ENCODE measurements at regions not wholly inside any gene's neighbourhood (a gene's known extent, or its start where the extent isn't known, plus 50 kb on each side); places are given as distances from the start of the nearest gene placed in this dataset.
"Not testable (repeated sequence)": the region's sequence is repeated elsewhere in the genome, so short reads cannot be mapped to it uniquely, and the experiment has no call there.

- intact Hi-C loops (cut with micrococcal nuclease) = no loop called here
- POLR2A ChIA-PET (ENCODE audit: partially characterized antibody) = no interaction called here
- Histone ChIP-seq H3K4me1 (ENCODE audit: insufficient read depth, low read length) (no peaks in the 10 kb centered on the region), H3K27ac (ENCODE audit: low read depth, low read length) (no peak overlapping the region), H3K9me3 (ENCODE audit: control insufficient read depth in 1 of 2, low read length in 2 of 2) (no peaks in the 10 kb centered on the region), H3K27me3 (ENCODE audit: insufficient read depth, low read length) (no peaks in the 10 kb centered on the region), H3K36me3 (ENCODE audit: insufficient read depth, low read length) (no peaks in the 10 kb centered on the region), H3K4me3 (ENCODE audit: low read length in 2 of 2) (no peak overlapping the region)
- CTCF ChIA-PET (ENCODE audit: partially characterized antibody) = no interaction called here
- H3K4me3 Mint-ChIP-seq = no peak overlapping the region
- no peaks in the 10 kb centered on the region for H3K27me3 Mint-ChIP-seq
- no peaks in the 10 kb centered on the region for H3K36me3 Mint-ChIP-seq
- no peaks in the 10 kb centered on the region for H3K4me1 Mint-ChIP-seq
- DNase-seq = no peak
- H3K27ac Mint-ChIP-seq = no peak overlapping the region
- peaks cover 0 to 11% (median 3%) of the 10 kb centered on the region in 8 donors for H3K9me3 Mint-ChIP-seq
These were observed 189.1 kb upstream of the FAT3 start for GRCh38 chr11:92035488-92035887.

DNA sequence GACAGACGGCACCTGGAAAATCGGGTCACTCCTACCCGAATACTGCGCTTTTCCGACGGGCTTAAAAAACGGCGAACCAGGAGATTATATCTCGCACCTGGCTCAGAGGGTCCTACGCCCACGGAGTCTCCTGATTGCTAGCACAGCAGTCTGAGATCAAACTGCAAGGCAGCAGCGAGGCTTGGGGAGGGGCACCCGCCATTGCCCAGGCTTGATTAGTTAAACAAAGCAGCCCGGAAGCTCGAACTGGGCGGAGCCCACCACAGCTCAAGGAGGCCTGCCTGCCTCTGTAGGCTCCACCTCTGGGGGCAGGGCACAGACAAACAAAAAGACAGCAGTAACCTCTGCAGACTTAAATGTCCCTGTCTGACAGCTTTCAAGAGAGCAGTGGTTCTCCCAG, 197.5 kb upstream of the FAT3 start:
- H3K9me3 ChIP-seq (ENCODE audit: control insufficient read depth in 1 of 2, low read length in 2 of 2); POLR2A ChIA-PET (ENCODE audit: partially characterized antibody); H3K36me3 ChIP-seq (ENCODE audit: insufficient read depth, low read length); H3K27ac ChIP-seq (ENCODE audit: low read depth, low read length); H3K4me1 ChIP-seq (ENCODE audit: insufficient read depth, low read length); H3K4me1 Mint-ChIP-seq; H3K4me3 Mint-ChIP-seq; CTCF ChIA-PET (ENCODE audit: partially characterized antibody); H3K27me3 ChIP-seq (ENCODE audit: insufficient read depth, low read length); H3K36me3 Mint-ChIP-seq; intact Hi-C loops (cut with micrococcal nuclease); H3K27me3 Mint-ChIP-seq; H3K4me3 ChIP-seq (ENCODE audit: low read length in 2 of 2); H3K27ac Mint-ChIP-seq; DNase-seq: not testable (repeated sequence)
- peaks cover 4 to 17% (median 8%) of the 10 kb centered on the region in 8 donors for H3K9me3 Mint-ChIP-seq

DNA sequence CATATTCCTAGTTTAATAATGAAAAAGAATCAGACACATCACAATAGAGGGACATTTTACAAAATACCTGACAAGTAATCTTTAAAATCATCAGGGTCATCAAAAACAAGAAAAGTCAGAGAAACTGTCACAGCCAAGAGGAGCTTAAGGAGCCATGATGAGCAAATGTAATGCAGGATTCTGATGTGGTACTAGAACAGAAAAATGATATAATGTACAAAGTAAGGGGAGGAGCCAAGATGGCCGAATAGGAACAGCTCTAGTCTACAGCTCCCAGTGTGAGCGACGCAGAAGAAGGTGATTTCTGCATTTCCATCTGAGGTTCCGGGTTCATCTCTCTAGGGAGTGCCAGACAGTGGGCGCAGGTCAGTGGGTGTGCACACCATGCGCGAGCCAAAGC, 198.0 kb upstream of the FAT3 start:
- Histone ChIP-seq H3K4me1 (ENCODE audit: insufficient read depth, low read length) (no peaks in the 10 kb centered on the region), H3K36me3 (ENCODE audit: insufficient read depth, low read length) (no peaks in the 10 kb centered on the region), H3K27me3 (ENCODE audit: insufficient read depth, low read length) (no peaks in the 10 kb centered on the region), H3K4me3 (ENCODE audit: low read length in 2 of 2) (no peak overlapping the region), H3K9me3 (ENCODE audit: control insufficient read depth in 1 of 2, low read length in 2 of 2) (no peaks in the 10 kb centered on the region), H3K27ac (ENCODE audit: low read depth, low read length) (no peak overlapping the region)
- no peak for DNase-seq
- H3K27ac Mint-ChIP-seq = no peak overlapping the region
- no peaks in the 10 kb centered on the region for H3K4me1 Mint-ChIP-seq
- CTCF ChIA-PET (ENCODE audit: partially characterized antibody) = no interaction called here
- no peaks in the 10 kb centered on the region for H3K27me3 Mint-ChIP-seq
- intact Hi-C loops (cut with micrococcal nuclease) = no loop called here
- H3K36me3 Mint-ChIP-seq = no peaks in the 10 kb centered on the region
- POLR2A ChIA-PET (ENCODE audit: partially characterized antibody) = no interaction called here
- H3K9me3 Mint-ChIP-seq = peaks cover 4 to 18% (median 8%) of the 10 kb centered on the region in 8 donors
- H3K4me3 Mint-ChIP-seq = no peak overlapping the region

DNA sequence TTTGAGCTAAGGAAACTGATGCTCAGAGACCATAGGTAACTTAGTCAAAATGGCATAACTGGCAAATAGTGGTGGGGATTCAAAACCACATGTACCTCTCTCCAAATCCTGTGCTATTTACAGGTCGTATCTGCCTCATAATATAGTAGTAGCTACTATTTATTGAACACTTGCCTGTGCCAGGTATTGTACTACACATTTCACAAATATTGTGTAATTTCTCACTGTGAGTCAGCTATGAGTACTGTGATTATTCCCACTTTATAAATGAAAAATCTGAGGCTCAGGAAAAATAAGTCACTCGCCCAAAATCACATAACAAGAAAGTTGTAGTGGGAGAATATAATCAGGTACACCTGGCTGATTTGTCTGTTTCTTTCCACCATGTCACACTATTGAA, 199.8 kb upstream of the FAT3 start:
- no peaks in the 10 kb centered on the region for H3K36me3 Mint-ChIP-seq
- no peak for DNase-seq
- no peaks in the 10 kb centered on the region for H3K4me1 ChIP-seq (ENCODE audit: insufficient read depth, low read length)
- H3K4me3 ChIP-seq (ENCODE audit: low read length in 2 of 2) = no peak overlapping the region
- H3K4me1 Mint-ChIP-seq = no peaks in the 10 kb centered on the region
- no peak overlapping the region for H3K27ac ChIP-seq (ENCODE audit: low read depth, low read length)
- no peak overlapping the region for H3K4me3 Mint-ChIP-seq
- H3K27me3 Mint-ChIP-seq = no peaks in the 10 kb centered on the region
- H3K9me3 ChIP-seq (ENCODE audit: control insufficient read depth in 1 of 2, low read length in 2 of 2) = no peaks in the 10 kb centered on the region
- H3K9me3 Mint-ChIP-seq = peaks cover 4 to 18% (median 10%) of the 10 kb centered on the region in 8 donors
- intact Hi-C loops (cut with micrococcal nuclease) = no loop called here
- H3K36me3 ChIP-seq (ENCODE audit: insufficient read depth, low read length) = no peaks in the 10 kb centered on the region
- H3K27ac Mint-ChIP-seq = no peak overlapping the region
- ChIA-PET CTCF (ENCODE audit: partially characterized antibody) (no interaction called here), POLR2A (ENCODE audit: partially characterized antibody) (no interaction called here)
- H3K27me3 ChIP-seq (ENCODE audit: insufficient read depth, low read length) = no peaks in the 10 kb centered on the region

- H3K9me3 Mint-ChIP-seq = peaks cover 4 to 22% (median 13%) of the 10 kb centered on the region in 8 donors
- no peaks in the 10 kb centered on the region for H3K4me1 Mint-ChIP-seq
- Histone ChIP-seq H3K4me3 (ENCODE audit: low read length in 2 of 2) (no peak overlapping the region), H3K36me3 (ENCODE audit: insufficient read depth, low read length) (no peaks in the 10 kb centered on the region), H3K9me3 (ENCODE audit: control insufficient read depth in 1 of 2, low read length in 2 of 2) (no peaks in the 10 kb centered on the region), H3K4me1 (ENCODE audit: insufficient read depth, low read length) (no peaks in the 10 kb centered on the region), H3K27me3 (ENCODE audit: insufficient read depth, low read length) (no peaks in the 10 kb centered on the region), H3K27ac (ENCODE audit: low read depth, low read length) (no peak overlapping the region)
- ChIA-PET POLR2A (ENCODE audit: partially characterized antibody) (no interaction called here), CTCF (ENCODE audit: partially characterized antibody) (no interaction called here)
- H3K4me3 Mint-ChIP-seq = no peak overlapping the region
- no peaks in the 10 kb centered on the region for H3K27me3 Mint-ChIP-seq
- intact Hi-C loops (cut with micrococcal nuclease) = no loop called here
- no peaks in the 10 kb centered on the region for H3K36me3 Mint-ChIP-seq
- no peak for DNase-seq
- no peak overlapping the region for H3K27ac Mint-ChIP-seq
These were observed 202.1 kb upstream of the FAT3 start for GRCh38 chr11:92022499-92022898.

DNA sequence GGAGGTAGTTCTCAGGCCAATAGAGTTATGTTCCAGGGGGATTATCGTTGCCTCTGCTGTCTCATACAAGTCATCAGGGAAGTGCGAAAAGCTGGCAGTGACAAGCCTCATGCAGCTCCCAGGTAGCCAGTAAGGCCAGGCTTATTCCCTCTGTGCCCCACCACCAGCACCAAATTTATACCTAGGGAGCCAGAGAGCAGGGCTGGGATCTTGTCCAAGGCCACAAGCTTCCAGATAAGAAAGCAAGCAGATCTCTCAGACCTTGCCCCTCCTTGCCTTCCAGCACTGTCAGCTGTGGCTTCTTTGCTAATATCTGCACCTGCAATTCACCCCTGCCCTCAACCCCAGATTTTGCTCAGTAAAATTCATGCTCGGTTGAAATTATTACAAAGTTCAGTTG, 206.3 kb upstream of the FAT3 start:
- Mint-ChIP-seq H3K4me3 (no peak overlapping the region), H3K27me3 (no peaks in the 10 kb centered on the region), H3K4me1 (no peaks in the 10 kb centered on the region), H3K27ac (no peak overlapping the region), H3K36me3 (no peaks in the 10 kb centered on the region), H3K9me3 (peaks cover under 1 to 27% (median 15%) of the 10 kb centered on the region in 8 donors)
- no peak overlapping the region for H3K4me3 ChIP-seq (ENCODE audit: low read length in 2 of 2)
- POLR2A ChIA-PET (ENCODE audit: partially characterized antibody) = no interaction called here
- H3K36me3 ChIP-seq (ENCODE audit: insufficient read depth, low read length) = no peaks in the 10 kb centered on the region
- DNase-seq = no peak
- CTCF ChIA-PET (ENCODE audit: partially characterized antibody) = no interaction called here
- H3K27me3 ChIP-seq (ENCODE audit: insufficient read depth, low read length) = no peaks in the 10 kb centered on the region
- no peaks in the 10 kb centered on the region for H3K4me1 ChIP-seq (ENCODE audit: insufficient read depth, low read length)
- intact Hi-C loops (cut with micrococcal nuclease) = no loop called here
- H3K27ac ChIP-seq (ENCODE audit: low read depth, low read length) = no peak overlapping the region
- no peaks in the 10 kb centered on the region for H3K9me3 ChIP-seq (ENCODE audit: control insufficient read depth in 1 of 2, low read length in 2 of 2)

DNA sequence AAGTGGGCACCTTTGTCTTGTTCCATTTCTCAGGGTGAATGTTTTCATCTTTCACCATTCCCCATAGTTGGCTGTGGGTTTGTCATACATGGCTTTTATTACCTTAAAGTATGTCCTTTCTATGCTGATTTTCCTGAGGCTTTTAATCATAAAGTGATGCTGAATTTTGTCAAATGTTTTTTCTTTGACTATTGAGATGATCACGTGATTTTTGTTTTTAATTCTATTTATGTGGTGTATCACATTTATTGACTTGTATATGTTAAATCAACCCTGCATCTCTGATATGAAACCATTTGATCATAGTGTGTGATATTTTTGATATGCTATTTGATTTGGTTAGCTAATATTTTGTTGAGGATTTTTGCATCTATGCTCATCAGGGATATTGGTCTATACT, 216.4 kb upstream of the FAT3 start:
- Mint-ChIP-seq H3K27me3 (no peaks in the 10 kb centered on the region), H3K27ac (no peak overlapping the region), H3K9me3 (peaks cover 0 to 21% (median 4%) of the 10 kb centered on the region in 8 donors), H3K4me1 (no peaks in the 10 kb centered on the region), H3K36me3 (no peaks in the 10 kb centered on the region), H3K4me3 (no peak overlapping the region)
- ChIA-PET POLR2A (ENCODE audit: partially characterized antibody) (no interaction called here), CTCF (ENCODE audit: partially characterized antibody) (no interaction called here)
- no peaks in the 10 kb centered on the region for H3K9me3 ChIP-seq (ENCODE audit: control insufficient read depth in 1 of 2, low read length in 2 of 2)
- no peak overlapping the region for H3K27ac ChIP-seq (ENCODE audit: low read depth, low read length)
- no peak overlapping the region for H3K4me3 ChIP-seq (ENCODE audit: low read length in 2 of 2)
- H3K4me1 ChIP-seq (ENCODE audit: insufficient read depth, low read length) = no peaks in the 10 kb centered on the region
- intact Hi-C loops (cut with micrococcal nuclease) = no loop called here
- no peaks in the 10 kb centered on the region for H3K27me3 ChIP-seq (ENCODE audit: insufficient read depth, low read length)
- H3K36me3 ChIP-seq (ENCODE audit: insufficient read depth, low read length) = no peaks in the 10 kb centered on the region
- no peak for DNase-seq

- H3K4me3 Mint-ChIP-seq = no peak overlapping the region
- no peak overlapping the region for H3K27ac Mint-ChIP-seq
- intact Hi-C loops (cut with micrococcal nuclease) = no loop called here
- DNase-seq = no peak
- Histone ChIP-seq H3K4me1 (ENCODE audit: insufficient read depth, low read length) (no peaks in the 10 kb centered on the region), H3K27ac (ENCODE audit: low read depth, low read length) (no peak overlapping the region), H3K27me3 (ENCODE audit: insufficient read depth, low read length) (no peaks in the 10 kb centered on the region), H3K9me3 (ENCODE audit: control insufficient read depth in 1 of 2, low read length in 2 of 2) (peaks cover 0 to 4% of the 10 kb centered on the region in 2 donors), H3K4me3 (ENCODE audit: low read length in 2 of 2) (no peak overlapping the region), H3K36me3 (ENCODE audit: insufficient read depth, low read length) (no peaks in the 10 kb centered on the region)
- H3K4me1 Mint-ChIP-seq = no peaks in the 10 kb centered on the region
- H3K27me3 Mint-ChIP-seq = no peaks in the 10 kb centered on the region
- no peaks in the 10 kb centered on the region for H3K36me3 Mint-ChIP-seq
- ChIA-PET POLR2A (ENCODE audit: partially characterized antibody) (no interaction called here), CTCF (ENCODE audit: partially characterized antibody) (no interaction called here)
- H3K9me3 Mint-ChIP-seq = peaks cover 0 to 5% (median 0%) of the 10 kb centered on the region in 8 donors
These were observed 222.1 kb upstream of the FAT3 start for GRCh38 chr11:92002568-92002967.
